BLaER1 treated with 17β-estradiol and CSF1 and Interleukin-3, amounts not matched to agents 10 nM and 100 nM (cell line): ENCODE measurements at regions not wholly inside any gene's neighbourhood (a gene's known extent, or its start where the extent isn't known, plus 50 kb on each side); places are given as distances from the start of the nearest gene placed in this dataset.
"Not testable (repeated sequence)": the region's sequence is repeated elsewhere in the genome, so short reads cannot be mapped to it uniquely, and the experiment has no call there.

Source experiments
- H3K27ac ChIP-seq, 11 experiments: shearing (Covaris generic); formaldehyde crosslinking; 2 replicates each; pipeline ENCODE4 v1.8.1; 2022
- H3K27me3 ChIP-seq, 11 experiments: shearing (Covaris generic); formaldehyde crosslinking; 2 replicates each; pipeline ENCODE4 v1.8.1; 2022
- H3K36me3 ChIP-seq, 11 experiments: shearing (Covaris generic); formaldehyde crosslinking; 2 replicates each; pipeline ENCODE4 v1.8.1; 2022
- H3K4me1 ChIP-seq, 10 experiments: shearing (Covaris generic); formaldehyde crosslinking; 2 replicates each; pipeline ENCODE4 v1.8.1; 2022
- H3K4me2 ChIP-seq, 11 experiments: shearing (Covaris generic); formaldehyde crosslinking; 2 replicates each; pipeline ENCODE4 v1.8.1; 2022
- H3K4me3 ChIP-seq, 10 experiments: shearing (Covaris generic); formaldehyde crosslinking; 2 replicates each; pipeline ENCODE4 v1.8.1; 2022
- H3K9ac ChIP-seq, 11 experiments: shearing (Covaris generic); formaldehyde crosslinking; 2 replicates each; pipeline ENCODE4 v1.8.1; 2022
- H3K9me3 ChIP-seq, 11 experiments: shearing (Covaris generic); formaldehyde crosslinking; replicated peaks in 1 of 11; 2 replicates each; pipeline ENCODE4 v1.8.1; 2022
- H4K20me1 ChIP-seq, 11 experiments: shearing (Covaris generic); formaldehyde crosslinking; 2 replicates each; pipeline ENCODE4 v1.8.1; 2022
- Cebpa-rat ChIP-seq, 11 experiments: shearing (Covaris generic); IDR thresholded peaks; 2 replicates each; pipeline ENCODE4 v1.8.1; 2022

DNA sequence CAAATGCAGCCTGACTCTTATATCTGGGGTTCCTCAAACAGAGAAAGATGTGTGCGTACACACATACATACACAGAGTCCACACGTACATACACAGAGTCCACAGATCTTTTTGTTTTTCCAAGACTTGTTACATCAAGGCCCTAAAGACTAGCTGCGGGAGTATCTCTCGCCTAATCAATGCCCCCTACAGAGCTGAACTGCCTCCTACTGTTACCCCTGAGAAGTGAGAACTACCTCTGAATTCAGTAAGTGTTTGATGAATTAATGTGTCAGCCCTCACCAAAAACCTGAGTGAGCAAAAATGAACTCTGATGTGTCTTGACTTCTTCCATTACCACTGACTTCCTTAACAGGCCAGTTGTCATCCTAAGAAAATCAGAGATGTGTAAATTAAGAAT is 351.2 kb downstream of the HHIPL2 start:
- H3K9ac ChIP-seq = no peak overlapping the region
- H3K27me3 ChIP-seq = no peaks in the 10 kb centered on the region
- H3K36me3 ChIP-seq = no peaks in the 10 kb centered on the region
- H4K20me1 ChIP-seq = no peaks in the 10 kb centered on the region
- H3K4me2 ChIP-seq = no peak overlapping the region
- no peak overlapping the region for H3K4me3 ChIP-seq
- no peaks in the 10 kb centered on the region for H3K4me1 ChIP-seq
- H3K27ac ChIP-seq = no peak overlapping the region
- H3K9me3 ChIP-seq = no peaks in the 10 kb centered on the region
- TF ChIP-seq Cebpa-rat (IDR thresholded peaks at IDR 0.05) = no peak

DNA sequence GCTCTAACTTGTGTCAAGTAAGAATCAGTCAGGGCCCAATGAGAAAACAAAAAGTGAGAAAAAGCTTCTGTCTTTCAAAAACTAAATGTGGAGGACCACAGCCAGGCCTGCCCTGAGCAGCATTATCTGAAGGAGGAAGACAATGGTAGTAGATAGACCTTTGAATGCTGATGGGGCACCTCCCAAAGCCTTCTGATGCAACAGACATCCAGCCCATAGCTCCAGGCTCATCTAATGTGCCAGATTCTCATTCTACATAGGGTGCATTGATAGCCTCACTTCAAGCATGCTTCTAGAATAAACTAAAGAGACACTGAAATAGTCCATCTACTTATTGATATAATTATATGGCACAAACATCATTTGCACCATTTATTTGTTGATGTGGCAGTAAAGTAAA is 351.6 kb downstream of the HHIPL2 start:
- Histone ChIP-seq H3K27ac (no peak overlapping the region), H3K9me3 (no peaks in the 10 kb centered on the region; a peak in 1 of 22 replicates), H3K9ac (no peak overlapping the region), H3K4me1 (no peaks in the 10 kb centered on the region), H3K27me3 (no peaks in the 10 kb centered on the region), H4K20me1 (no peaks in the 10 kb centered on the region), H3K4me2 (no peak overlapping the region), H3K36me3 (no peaks in the 10 kb centered on the region), H3K4me3 (no peak overlapping the region)
- TF ChIP-seq Cebpa-rat (IDR thresholded peaks at IDR 0.05) = no peak

DNA sequence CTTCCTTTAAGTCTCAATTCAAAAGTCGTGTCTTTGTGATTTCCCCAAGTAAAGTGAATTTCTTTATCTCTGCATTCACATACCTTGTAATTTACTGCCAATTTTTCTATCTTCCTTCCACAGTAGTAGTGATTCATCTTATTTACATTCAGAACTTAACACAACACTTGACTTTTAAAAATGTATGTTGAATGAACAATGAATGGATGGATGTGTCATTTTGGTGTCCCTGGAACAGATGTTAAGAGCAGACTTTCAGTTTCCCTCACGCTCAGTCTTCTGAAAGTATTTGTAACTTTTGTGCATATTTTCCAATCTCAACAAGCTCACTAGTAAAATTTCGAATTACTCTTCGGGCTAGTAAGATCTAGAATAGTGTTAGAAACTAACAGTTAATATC is 352.0 kb downstream of the HHIPL2 start:
- Histone ChIP-seq H3K4me3 (no peak overlapping the region), H3K9me3 (no peaks in the 10 kb centered on the region; a peak in 1 of 22 replicates), H3K4me2 (no peak overlapping the region), H3K36me3 (no peaks in the 10 kb centered on the region), H4K20me1 (no peaks in the 10 kb centered on the region), H3K9ac (no peak overlapping the region), H3K27ac (no peak overlapping the region), H3K4me1 (no peaks in the 10 kb centered on the region), H3K27me3 (no peaks in the 10 kb centered on the region)
- TF ChIP-seq Cebpa-rat (IDR thresholded peaks at IDR 0.05) = no peak

DNA sequence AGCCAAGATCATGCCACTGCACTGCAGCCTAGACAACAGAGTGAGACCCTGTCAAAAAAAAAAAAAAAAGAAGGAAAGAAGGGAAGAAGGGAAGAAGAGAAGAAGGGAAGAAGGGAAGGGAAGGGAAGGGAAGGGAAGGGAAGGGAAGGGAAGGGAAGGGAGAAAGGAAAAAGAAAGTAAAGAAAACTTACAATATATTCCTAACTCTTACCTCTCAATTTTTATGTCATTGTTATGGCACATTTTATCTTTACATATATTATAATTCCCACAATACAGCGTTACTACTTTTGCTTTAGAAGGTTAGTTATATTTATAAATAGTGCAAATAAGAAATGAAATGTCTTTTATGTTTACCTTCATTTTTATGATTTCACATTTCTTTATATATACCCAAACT is 358.7 kb downstream of the HHIPL2 start:
- H3K36me3 ChIP-seq = no peaks in the 10 kb centered on the region
- no peak overlapping the region for H3K4me3 ChIP-seq
- H3K27ac ChIP-seq = no peak overlapping the region
- no peaks in the 10 kb centered on the region; a peak in 1 of 22 replicates for H3K9me3 ChIP-seq
- H3K9ac ChIP-seq = no peak overlapping the region
- no peaks in the 10 kb centered on the region for H3K4me1 ChIP-seq
- TF ChIP-seq Cebpa-rat (IDR thresholded peaks at IDR 0.05) = no peak
- no peaks in the 10 kb centered on the region for H4K20me1 ChIP-seq
- no peaks in the 10 kb centered on the region for H3K27me3 ChIP-seq
- H3K4me2 ChIP-seq = no peak overlapping the region

DNA sequence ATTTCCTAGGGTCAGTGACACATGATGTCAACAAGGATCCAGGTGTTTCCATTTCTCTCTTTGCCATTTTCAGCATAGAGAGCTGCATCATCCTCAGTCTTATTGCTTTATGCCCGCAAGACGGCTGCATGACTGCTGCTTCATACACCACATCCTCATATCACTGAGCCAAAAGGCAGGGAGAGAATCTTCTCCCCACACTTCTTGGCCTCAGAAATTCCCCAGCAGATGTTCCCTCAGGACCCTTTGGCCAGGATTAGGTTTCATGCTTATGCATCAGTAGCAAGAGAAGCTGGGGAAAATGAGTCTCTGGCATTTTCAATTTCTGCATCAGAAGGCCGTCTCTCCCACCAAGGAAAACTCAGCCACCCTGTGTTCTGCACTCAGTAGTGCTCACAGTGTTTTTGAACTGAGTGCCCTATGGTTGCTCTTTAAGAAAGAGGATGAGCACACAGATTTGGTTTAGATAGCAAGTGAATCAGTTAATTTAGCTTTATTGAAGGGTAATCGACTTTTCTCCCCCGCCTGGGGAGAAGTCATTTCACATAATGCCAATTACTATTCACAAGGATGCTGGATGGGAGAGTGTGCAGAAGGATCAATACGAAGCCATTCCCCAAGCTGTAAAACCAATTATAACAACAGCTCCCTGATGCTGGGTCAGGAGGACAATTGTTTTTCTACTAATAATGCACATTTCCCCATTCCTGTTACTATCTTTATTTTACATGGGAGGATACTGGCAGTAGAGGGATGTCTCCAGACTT is 360.2 kb downstream of the HHIPL2 start:
- Histone ChIP-seq H3K27ac (no peak overlapping the region), H3K27me3 (no peaks in the 10 kb centered on the region), H3K9me3 (peaks cover 0 to 11% (median 0%) of the 10 kb centered on the region in 11 experiments; a peak in 8 of 22 replicates), H3K4me2 (no peak overlapping the region), H4K20me1 (no peaks in the 10 kb centered on the region), H3K4me1 (no peaks in the 10 kb centered on the region), H3K36me3 (no peaks in the 10 kb centered on the region), H3K9ac (no peak overlapping the region), H3K4me3 (no peak overlapping the region)
- no peak for TF ChIP-seq Cebpa-rat (IDR thresholded peaks at IDR 0.05)

DNA sequence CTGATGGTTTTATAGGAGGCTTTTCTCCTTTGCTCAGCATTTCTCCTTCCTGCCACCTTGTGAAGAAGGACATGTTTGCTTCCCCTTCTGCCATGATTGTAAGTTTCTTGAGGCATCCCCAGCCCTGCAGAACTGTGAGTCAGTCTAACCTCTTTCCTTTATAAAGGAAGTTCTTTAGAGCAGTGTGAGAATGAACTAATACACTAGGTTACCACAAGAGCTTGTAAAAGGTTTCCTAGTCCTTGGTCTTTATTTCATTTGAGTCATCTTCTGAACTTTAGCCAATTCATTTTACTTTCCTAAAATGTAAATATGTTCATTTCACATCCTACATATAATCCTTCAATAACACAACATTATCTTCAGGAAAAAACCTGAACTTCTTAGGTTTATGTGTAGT is 365.3 kb downstream of the HHIPL2 start:
- Histone ChIP-seq H3K4me1 (no peaks in the 10 kb centered on the region), H3K27me3 (no peaks in the 10 kb centered on the region), H3K4me2 (no peak overlapping the region), H3K36me3 (no peaks in the 10 kb centered on the region), H3K9ac (no peak overlapping the region), H3K4me3 (no peak overlapping the region), H3K27ac (no peak overlapping the region), H3K9me3 (peaks cover 0 to 21% (median 7%) of the 10 kb centered on the region in 11 experiments; a peak in 13 of 22 replicates), H4K20me1 (no peaks in the 10 kb centered on the region)
- no peak for TF ChIP-seq Cebpa-rat (IDR thresholded peaks at IDR 0.05)

DNA sequence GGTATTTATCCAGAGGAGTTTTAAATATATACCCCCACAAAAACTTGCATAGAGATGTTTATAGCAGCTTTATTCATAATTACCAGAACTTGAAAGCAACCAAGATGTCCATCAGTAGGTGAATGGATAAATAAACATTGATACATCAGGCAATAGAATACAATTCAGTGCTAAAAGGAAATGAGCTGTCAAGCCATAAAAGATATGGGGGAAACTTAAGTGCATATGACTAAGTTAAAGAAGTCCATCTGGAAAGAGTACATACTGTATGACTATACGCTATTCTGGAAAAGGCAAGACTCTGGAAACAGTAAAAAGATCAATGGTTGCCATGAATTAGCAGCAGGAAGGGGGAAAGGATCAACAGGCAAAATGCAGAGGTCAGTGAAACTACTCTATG is 366.7 kb downstream of the HHIPL2 start:
- no peak overlapping the region for H3K9ac ChIP-seq
- no peaks in the 10 kb centered on the region for H3K4me1 ChIP-seq
- no peak overlapping the region for H3K4me2 ChIP-seq
- no peaks in the 10 kb centered on the region for H4K20me1 ChIP-seq
- no peaks in the 10 kb centered on the region for H3K27me3 ChIP-seq
- TF ChIP-seq Cebpa-rat (IDR thresholded peaks at IDR 0.05) = no peak
- H3K36me3 ChIP-seq = no peaks in the 10 kb centered on the region
- no peak overlapping the region for H3K27ac ChIP-seq
- no peak overlapping the region for H3K4me3 ChIP-seq
- H3K9me3 ChIP-seq = peaks cover 0 to 21% (median 11%) of the 10 kb centered on the region in 11 experiments; a peak in 13 of 22 replicates

DNA sequence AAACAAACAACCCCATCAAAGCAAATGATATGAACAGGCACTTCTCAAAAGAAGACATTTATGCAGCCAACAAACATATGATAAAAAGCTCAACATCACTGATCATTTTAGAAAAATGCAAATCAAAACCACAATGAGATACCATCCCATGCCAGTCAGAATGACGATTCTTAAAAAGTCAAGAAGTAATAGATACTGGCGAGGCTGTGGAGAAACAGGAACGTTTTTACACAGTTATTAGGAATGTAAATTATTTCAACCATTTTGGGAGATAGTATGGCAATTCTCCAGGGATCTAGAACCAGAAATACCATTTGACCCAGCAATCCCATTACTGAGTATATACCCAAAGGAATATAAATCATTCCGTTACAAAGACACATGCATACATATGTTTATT is 370.4 kb downstream of the HHIPL2 start:
- H3K27ac ChIP-seq, H3K27me3 ChIP-seq, H3K4me1 ChIP-seq, H3K9ac ChIP-seq, H4K20me1 ChIP-seq, H3K36me3 ChIP-seq, H3K4me2 ChIP-seq, H3K4me3 ChIP-seq: not testable (repeated sequence)
- H3K9me3 ChIP-seq = peaks cover 0 to 12% (median 8%) of the 10 kb centered on the region in 11 experiments; a peak in 17 of 22 replicates

DNA sequence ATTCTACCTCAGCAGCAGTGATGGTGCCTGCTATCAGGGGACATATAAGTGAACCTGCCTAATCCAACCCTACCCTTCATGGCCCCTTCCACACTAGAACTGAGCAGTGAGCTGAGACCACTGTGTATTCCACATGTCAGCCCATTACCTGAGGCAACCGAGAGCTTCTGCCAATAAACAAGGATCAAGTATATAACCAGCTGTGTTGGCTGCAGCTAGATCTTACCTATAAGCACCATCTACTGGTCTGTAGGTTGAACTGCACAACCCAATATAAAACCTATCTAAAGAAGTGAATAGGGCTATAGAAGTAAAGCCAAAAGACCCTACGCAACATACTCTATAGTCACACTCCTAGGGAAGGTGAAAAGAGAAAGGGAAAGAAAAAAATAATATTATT is 376.9 kb downstream of the HHIPL2 start:
- H3K4me3 ChIP-seq = no peak overlapping the region
- H3K4me1 ChIP-seq = no peaks in the 10 kb centered on the region
- H3K36me3 ChIP-seq = no peaks in the 10 kb centered on the region
- no peak overlapping the region for H3K4me2 ChIP-seq
- H3K27me3 ChIP-seq = no peaks in the 10 kb centered on the region
- H4K20me1 ChIP-seq = no peaks in the 10 kb centered on the region
- no peak overlapping the region for H3K9ac ChIP-seq
- H3K27ac ChIP-seq = peak overlapping the region in 1 of 11 experiments; percentile 30; a peak in 1 of 22 replicates
- peaks cover 0 to 33% (median 21%) of the 10 kb centered on the region in 11 experiments; a peak in 20 of 22 replicates for H3K9me3 ChIP-seq
- TF ChIP-seq Cebpa-rat (IDR thresholded peaks at IDR 0.05) = no peak

DNA sequence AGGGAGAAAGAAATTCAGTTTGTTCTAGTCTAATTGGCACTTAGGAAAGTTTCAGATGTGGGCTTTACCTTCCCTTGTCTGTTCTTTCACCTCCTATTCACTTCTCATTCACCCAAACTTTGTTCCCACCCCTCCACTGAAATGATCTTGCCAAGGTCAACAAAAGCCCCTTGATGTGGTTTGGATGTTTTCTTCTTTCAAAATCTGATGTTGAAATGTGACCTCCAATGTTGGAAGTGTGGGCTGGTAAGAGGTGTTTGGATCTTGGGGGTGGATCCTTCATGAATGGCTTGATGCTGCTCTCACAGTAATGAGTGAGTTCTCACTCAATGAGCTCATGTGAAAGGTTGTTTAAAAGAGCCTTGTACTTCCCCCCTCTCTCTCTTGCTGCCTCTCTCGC is 379.3 kb downstream of the HHIPL2 start:
- peaks cover 0 to 33% (median 21%) of the 10 kb centered on the region in 11 experiments; a peak in 20 of 22 replicates for H3K9me3 ChIP-seq
- H4K20me1 ChIP-seq = no peaks in the 10 kb centered on the region
- no peaks in the 10 kb centered on the region for H3K27me3 ChIP-seq
- no peak overlapping the region for H3K9ac ChIP-seq
- H3K27ac ChIP-seq = no peak overlapping the region
- no peak for TF ChIP-seq Cebpa-rat (IDR thresholded peaks at IDR 0.05)
- no peak overlapping the region for H3K4me3 ChIP-seq
- H3K4me1 ChIP-seq = no peaks in the 10 kb centered on the region
- no peak overlapping the region for H3K4me2 ChIP-seq
- H3K36me3 ChIP-seq = no peaks in the 10 kb centered on the region
